Panc1 (cell line): ENCODE measurements at regions not wholly inside any gene's neighbourhood (a gene's known extent, or its start where the extent isn't known, plus 50 kb on each side); places are given as distances from the start of the nearest gene placed in this dataset.

Experiments
- ATAC-seq: fragments of 200-7000 bp; cut with Tn5 transposase; 2 replicates; pipeline ENCODE4 v1.9.1; 2020; ENCODE audit warnings: mild to moderate bottlenecking, moderate library complexity
- BruUV-seq: library from RNA; stranded (reverse); fragments of 400-500 nt; replicated peaks from 2 replicates; lab custom pipeline; 2021; lab: Mats Ljungman, UMichigan
- CTCF ChIA-PET: fragments of 300-600 bp; sonication (Branson Sonifier 250); formaldehyde crosslinking; loops from one replicate; lab custom pipeline; 2022; ENCODE audit warnings: antibody characterized with exemption; lab: Charles Lee
- POLR2A ChIA-PET: fragments of 300-600 bp; sonication (Branson Sonifier 250); formaldehyde crosslinking; loops from one replicate; lab custom pipeline; 2022; ENCODE audit warnings: antibody characterized with exemption; lab: Charles Lee
- DNase-seq: peaks from one replicate; pipeline ENCODE4 v3.0.0-alpha.2; 2010; ENCODE audit warnings: low read depth, low spot score
- H3K27ac ChIP-seq: 2 replicates; pipeline ENCODE4 v1.5.1; 2011; ENCODE audit warnings: mild to moderate bottlenecking, low read length, inconsistent platforms
- H3K27me3 ChIP-seq: fragments of 200-500 bp; sonication (Bioruptor generic); 2 replicates; pipeline ENCODE4 v1.6.0; 2014; ENCODE audit warnings: low read length, inconsistent platforms; ENCODE audit not compliant: control insufficient read depth, insufficient read depth
- H3K36me3 ChIP-seq: fragments of 200-500 bp; sonication (Bioruptor generic); 2 replicates; pipeline ENCODE4 v1.5.1; 2014; ENCODE audit warnings: inconsistent platforms, mild to moderate bottlenecking, low read length, moderate library complexity; ENCODE audit not compliant: control insufficient read depth, insufficient read depth
- H3K4me1 ChIP-seq: 2 replicates; pipeline ENCODE4 v1.5.1; 2011; ENCODE audit warnings: inconsistent platforms, mild to moderate bottlenecking, low read length, moderate library complexity; ENCODE audit not compliant: control insufficient read depth, insufficient read depth
- H3K4me3 ChIP-seq, 2 experiments: 2 replicates each; pipeline ENCODE4 v1.5.1; 2011 to 2012; ENCODE audit warnings: low read depth in 2 of 2, low read length in 2 of 2, mild to moderate bottlenecking in 2 of 2, inconsistent platforms in 1 of 2, moderate library complexity in 1 of 2
- H3K9me3 ChIP-seq: fragments of 200-500 bp; sonication (Bioruptor generic); 2 replicates; pipeline ENCODE4 v1.5.1; 2014; ENCODE audit warnings: low read depth, mild to moderate bottlenecking, inconsistent platforms, low read length, moderate library complexity; ENCODE audit not compliant: control insufficient read depth, insufficient read depth
- POLR2AphosphoS5 ChIP-seq: IDR thresholded peaks from 2 replicates; pipeline ENCODE4 v1.6.1; 2012; ENCODE audit warnings: mild to moderate bottlenecking, low read depth, low read length, moderate library complexity
- SIN3A ChIP-seq: IDR thresholded peaks from 2 replicates; pipeline ENCODE4 v1.6.1; 2012; ENCODE audit warnings: low read depth, mild to moderate bottlenecking, low read length, moderate library complexity, borderline replicate concordance; ENCODE audit not compliant: insufficient read depth
- TCF7L2 ChIP-seq: IDR thresholded peaks from 2 replicates; pipeline ENCODE4 v1.6.1; 2011; ENCODE audit warnings: mild to moderate bottlenecking, low read depth, low read length, inconsistent platforms
- in situ Hi-C: cut with HindIII; loops from 2 replicates; pipeline ENCODE4 v1.10.0; 2016; ENCODE audit warnings: low sequenced_read_pairs, low pct_unique_long_range_greater_than_20kb
- intact Hi-C: fragments of 100-400 bp; cut with micrococcal nuclease; formaldehyde crosslinking; loops from one replicate; pipeline ENCODE4 v1.10.0; 2022; ENCODE audit not compliant: unreplicated experiment
- TF ChIP-seq, protein P1 (sequence below), 2 experiments: IDR thresholded peaks; 2 replicates each; pipeline ENCODE4 v1.6.1; 2011 to 2012; ENCODE audit warnings: low read depth in 2 of 2, control low read depth in 1 of 2, low read length in 1 of 2, mild to moderate bottlenecking in 1 of 2, moderate library complexity in 1 of 2; ENCODE audit not compliant: insufficient read depth in 1 of 2
- TF ChIP-seq, protein P2 (sequence below): fragments of 450-650 bp; IDR thresholded peaks from 2 replicates; pipeline ENCODE4 v1.5.1; 2017; ENCODE audit warnings: mild to moderate bottlenecking

DNA sequence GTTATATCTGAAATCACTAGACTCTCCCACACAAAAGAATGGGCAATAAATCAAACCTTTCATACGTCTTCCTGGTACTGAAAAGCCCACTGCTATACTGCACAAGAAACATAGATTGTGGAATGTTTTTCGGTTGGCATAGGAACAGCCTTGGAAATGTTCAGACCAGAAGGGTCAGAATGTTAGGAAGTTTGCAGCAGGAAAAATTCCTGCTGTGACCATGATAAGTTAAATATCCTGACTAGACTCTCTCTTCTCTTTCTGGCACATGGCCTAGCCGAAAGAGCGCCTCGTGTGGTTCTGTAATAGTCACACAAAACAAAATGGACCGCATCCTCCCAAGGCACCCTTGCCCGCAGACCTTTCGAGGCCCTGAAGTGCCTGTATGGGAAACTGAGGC is 427.2 kb downstream of the COG6 start:
- CTCF ChIA-PET: no interaction called here

DNA sequence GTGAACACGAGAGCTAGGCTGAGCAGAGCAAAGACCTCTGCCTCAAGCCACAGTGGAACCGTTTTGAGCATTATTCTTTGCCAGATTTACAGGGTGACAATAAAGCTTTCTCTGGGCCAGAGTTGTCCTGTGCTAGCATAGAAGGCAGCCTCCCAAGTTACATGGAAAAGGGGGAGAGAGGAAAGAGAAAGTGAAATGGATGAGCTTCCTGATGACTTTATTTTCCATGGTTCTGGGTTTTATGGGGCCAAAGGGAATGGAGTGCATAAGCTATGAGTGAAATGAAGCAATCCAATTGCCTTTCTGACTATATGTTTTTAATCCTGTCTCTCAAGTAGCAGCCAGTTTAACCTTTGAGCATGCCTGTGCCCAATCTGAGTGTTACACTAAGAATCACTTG is 428.4 kb downstream of the COG6 start:
- DNase-seq: no peak
- no TSS peak for BruUV-seq
- ChIA-PET CTCF (no interaction called here), POLR2A (no interaction called here)
- no peaks in the 10 kb centered on the region for H3K9me3 ChIP-seq
- no peaks in the 10 kb centered on the region for H3K36me3 ChIP-seq
- intact Hi-C loops (no loop called here), in situ Hi-C loops (no loop called here)
- TF ChIP-seq, protein P1, sequence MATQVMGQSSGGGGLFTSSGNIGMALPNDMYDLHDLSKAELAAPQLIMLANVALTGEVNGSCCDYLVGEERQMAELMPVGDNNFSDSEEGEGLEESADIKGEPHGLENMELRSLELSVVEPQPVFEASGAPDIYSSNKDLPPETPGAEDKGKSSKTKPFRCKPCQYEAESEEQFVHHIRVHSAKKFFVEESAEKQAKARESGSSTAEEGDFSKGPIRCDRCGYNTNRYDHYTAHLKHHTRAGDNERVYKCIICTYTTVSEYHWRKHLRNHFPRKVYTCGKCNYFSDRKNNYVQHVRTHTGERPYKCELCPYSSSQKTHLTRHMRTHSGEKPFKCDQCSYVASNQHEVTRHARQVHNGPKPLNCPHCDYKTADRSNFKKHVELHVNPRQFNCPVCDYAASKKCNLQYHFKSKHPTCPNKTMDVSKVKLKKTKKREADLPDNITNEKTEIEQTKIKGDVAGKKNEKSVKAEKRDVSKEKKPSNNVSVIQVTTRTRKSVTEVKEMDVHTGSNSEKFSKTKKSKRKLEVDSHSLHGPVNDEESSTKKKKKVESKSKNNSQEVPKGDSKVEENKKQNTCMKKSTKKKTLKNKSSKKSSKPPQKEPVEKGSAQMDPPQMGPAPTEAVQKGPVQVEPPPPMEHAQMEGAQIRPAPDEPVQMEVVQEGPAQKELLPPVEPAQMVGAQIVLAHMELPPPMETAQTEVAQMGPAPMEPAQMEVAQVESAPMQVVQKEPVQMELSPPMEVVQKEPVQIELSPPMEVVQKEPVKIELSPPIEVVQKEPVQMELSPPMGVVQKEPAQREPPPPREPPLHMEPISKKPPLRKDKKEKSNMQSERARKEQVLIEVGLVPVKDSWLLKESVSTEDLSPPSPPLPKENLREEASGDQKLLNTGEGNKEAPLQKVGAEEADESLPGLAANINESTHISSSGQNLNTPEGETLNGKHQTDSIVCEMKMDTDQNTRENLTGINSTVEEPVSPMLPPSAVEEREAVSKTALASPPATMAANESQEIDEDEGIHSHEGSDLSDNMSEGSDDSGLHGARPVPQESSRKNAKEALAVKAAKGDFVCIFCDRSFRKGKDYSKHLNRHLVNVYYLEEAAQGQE (IDR thresholded peaks at IDR 0.05; ENCODE audit: insufficient read depth in 1 of 2, low read depth in 2 of 2, low read length in 1 of 2): no peak
- TF ChIP-seq, protein P2, sequence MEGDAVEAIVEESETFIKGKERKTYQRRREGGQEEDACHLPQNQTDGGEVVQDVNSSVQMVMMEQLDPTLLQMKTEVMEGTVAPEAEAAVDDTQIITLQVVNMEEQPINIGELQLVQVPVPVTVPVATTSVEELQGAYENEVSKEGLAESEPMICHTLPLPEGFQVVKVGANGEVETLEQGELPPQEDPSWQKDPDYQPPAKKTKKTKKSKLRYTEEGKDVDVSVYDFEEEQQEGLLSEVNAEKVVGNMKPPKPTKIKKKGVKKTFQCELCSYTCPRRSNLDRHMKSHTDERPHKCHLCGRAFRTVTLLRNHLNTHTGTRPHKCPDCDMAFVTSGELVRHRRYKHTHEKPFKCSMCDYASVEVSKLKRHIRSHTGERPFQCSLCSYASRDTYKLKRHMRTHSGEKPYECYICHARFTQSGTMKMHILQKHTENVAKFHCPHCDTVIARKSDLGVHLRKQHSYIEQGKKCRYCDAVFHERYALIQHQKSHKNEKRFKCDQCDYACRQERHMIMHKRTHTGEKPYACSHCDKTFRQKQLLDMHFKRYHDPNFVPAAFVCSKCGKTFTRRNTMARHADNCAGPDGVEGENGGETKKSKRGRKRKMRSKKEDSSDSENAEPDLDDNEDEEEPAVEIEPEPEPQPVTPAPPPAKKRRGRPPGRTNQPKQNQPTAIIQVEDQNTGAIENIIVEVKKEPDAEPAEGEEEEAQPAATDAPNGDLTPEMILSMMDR: no peak
- TF ChIP-seq POLR2AphosphoS5: no peak
- no peak for TF ChIP-seq SIN3A
- TF ChIP-seq TCF7L2: no peak
- no peaks in the 10 kb centered on the region for H3K27me3 ChIP-seq
- no peak overlapping the region for H3K27ac ChIP-seq
- no peak overlapping the region for H3K4me3 ChIP-seq
- no peak for ATAC-seq
- H3K4me1 ChIP-seq: no peaks in the 10 kb centered on the region

More for the DNA sequence above, 427.2 kb downstream of the COG6 start:
- H3K4me1 ChIP-seq: no peaks in the 10 kb centered on the region
- H3K36me3 ChIP-seq: no peaks in the 10 kb centered on the region
- no peaks in the 10 kb centered on the region for H3K9me3 ChIP-seq
- no peak for ATAC-seq
- no peak overlapping the region for H3K27ac ChIP-seq
- no peaks in the 10 kb centered on the region for H3K27me3 ChIP-seq
- no peak for DNase-seq
- POLR2A ChIA-PET: no interaction called here
- BruUV-seq: no TSS peak
- intact Hi-C loops (no loop called here), in situ Hi-C loops (no loop called here)
- no peak overlapping the region for H3K4me3 ChIP-seq
- no peak for TF ChIP-seq POLR2AphosphoS5
- TF ChIP-seq SIN3A: no peak
- no peak for TF ChIP-seq TCF7L2
- TF ChIP-seq, protein P2: no peak
- TF ChIP-seq, protein P1 (IDR thresholded peaks at IDR 0.05; ENCODE audit: insufficient read depth in 1 of 2, low read depth in 2 of 2, low read length in 1 of 2): no peak
